Stimulated activated CD8-positive, alpha-beta memory T cell treated with anti-CD3 and anti-CD28 coated beads, Interleukin-7, amount 100 ng/mL, for 24 hours (primary cell): ENCODE measurements at regions not wholly inside any gene's neighbourhood (a gene's known extent, or its start where the extent isn't known, plus 50 kb on each side); places are given as distances from the start of the nearest gene placed in this dataset.
"Not testable (repeated sequence)": the region's sequence is repeated elsewhere in the genome, so short reads cannot be mapped to it uniquely, and the experiment has no call there.

ENCODE experiments used
- DNase-seq: peaks from one replicate; pipeline ENCODE4 v3.0.0-alpha.2; 2020; ENCODE audit warnings: low read depth

GRCh38 chr10:28445516-28445915, 87.4 kb upstream of the WAC start:
- DNase-seq: no peak

DNA sequence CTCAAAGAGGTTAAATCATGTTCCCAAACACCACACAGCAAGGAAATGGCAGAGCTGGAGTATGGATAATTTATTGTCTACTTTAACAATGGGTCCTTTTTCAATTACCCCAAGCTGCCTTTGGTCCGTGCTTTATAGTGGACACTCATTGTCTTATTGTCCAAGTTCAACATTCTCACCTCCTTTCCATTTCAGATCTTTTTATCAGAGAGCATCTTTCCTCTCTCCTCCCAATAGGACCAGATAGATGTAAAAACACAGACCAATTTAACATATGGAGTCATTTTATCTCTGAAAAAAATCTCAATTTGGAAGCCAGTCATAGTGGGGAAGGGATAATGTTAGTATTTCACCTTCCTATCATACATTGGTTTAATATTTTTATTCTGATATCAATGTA, 83.5 kb upstream of the WAC start:
- DNase-seq: no peak

DNA sequence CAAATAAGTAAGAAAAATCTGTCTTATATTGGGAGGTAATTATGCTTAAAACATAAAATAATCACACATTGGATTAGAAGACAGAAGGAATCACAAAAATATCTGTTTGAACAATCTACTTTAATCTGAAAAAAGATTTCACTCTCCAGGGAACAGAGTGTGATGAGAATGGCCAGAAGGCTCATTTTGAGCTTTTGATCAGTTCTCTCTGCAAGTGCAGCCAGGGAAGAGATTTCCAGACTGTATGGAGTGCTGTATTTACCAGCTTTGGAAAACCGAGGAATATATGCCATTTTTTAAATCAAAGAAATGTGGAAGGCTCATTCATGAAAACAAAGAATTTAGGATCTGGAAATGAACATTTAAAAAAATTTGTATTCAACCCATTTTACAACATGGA, 83.0 kb upstream of the WAC start:
- DNase-seq: no peak

DNA sequence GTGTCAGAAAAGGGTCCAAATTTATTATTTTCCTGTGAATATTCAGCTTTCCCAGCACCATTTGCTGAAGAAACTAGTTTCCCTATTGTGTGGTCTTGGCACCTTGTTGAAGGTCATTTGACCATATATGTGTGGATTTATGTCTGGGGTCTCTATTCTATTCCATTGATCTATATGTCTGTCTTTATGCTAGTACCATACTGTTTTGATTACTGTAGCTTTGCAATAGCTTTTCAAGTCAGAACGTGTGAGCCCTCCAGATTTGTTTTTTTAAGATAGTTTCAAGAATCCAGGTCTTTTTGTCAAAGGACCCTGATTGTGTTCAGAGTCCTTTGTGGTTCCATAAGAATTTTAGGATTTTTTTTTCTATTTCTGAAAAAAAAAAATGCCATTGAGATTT, 79.0 kb upstream of the WAC start:
- no peak for DNase-seq

- no peak for DNase-seq
These were observed 75.8 kb upstream of the WAC start for GRCh38 chr10:28457110-28457509.

DNA sequence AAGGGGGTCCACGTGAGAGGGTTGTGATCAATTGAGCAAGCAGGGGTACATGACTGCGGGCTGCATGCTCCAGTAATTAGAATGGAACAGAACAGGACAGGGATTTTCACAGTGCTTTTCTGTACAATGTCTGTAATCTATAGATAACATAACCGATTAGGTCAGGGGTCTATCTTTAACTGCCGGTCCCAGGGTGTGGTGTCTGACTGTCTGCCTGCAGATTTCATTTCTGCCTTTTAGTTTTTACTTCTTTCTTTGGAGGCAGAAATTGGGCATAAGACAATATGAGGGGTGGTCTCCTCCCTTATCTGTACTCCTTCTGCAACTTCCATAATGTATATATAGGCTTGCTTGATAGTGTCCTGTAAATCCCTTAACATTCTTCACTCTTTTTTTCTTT, 75.0 kb upstream of the WAC start:
- DNase-seq: not testable (repeated sequence)

DNA sequence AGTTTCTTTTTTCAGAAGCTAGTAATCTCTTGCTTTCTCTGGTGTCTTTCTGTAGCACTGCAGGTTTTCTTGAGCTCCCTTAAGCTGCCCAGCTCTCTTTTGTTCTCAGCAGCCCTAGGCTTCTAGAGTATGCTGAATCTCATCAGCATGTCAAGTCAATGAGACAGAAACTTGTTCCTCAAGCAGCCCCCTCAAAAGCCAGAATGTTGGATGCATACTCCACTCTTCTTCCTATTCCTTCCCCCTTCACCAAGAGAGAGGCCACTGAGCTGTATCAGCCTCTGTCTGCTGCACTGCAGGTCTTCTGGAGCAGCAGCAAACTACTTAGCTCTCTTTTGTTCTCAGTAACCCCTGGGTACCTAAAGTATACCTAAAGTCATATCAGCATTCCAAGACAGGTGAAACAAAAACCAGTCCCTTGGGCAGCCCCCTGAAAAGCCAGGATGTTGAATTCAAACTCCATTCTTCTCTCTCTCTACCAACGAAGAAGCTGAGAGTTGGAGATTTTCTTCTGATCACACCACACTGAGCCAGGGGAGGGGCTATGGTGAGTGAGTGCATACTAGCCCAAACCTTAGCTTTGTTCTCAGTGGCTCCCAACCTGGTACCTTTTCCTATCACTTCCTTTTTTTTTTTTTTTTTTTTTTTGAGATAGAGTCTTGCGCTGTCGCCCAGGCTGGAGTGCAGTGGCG, 73.3 kb upstream of the WAC start:
- no peak for DNase-seq

DNA sequence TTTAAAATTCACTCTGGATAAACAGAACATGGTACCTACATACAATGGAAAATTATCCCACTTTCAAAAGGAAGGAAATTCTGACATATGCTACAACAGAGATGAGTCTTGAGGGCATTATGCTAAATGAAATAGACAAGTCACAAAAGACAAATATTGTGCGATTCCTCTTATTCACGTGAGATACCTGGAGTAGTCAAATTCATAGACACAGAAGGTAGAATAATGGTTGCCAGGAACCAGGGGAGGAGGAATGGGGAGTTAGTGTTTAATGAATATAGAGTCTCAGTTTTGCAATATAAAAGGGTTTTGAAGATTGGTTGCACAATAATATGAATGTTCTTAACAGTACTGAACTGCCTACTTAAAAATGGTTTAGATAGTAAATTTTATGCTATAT, 69.8 kb upstream of the WAC start:
- DNase-seq: no peak

DNA sequence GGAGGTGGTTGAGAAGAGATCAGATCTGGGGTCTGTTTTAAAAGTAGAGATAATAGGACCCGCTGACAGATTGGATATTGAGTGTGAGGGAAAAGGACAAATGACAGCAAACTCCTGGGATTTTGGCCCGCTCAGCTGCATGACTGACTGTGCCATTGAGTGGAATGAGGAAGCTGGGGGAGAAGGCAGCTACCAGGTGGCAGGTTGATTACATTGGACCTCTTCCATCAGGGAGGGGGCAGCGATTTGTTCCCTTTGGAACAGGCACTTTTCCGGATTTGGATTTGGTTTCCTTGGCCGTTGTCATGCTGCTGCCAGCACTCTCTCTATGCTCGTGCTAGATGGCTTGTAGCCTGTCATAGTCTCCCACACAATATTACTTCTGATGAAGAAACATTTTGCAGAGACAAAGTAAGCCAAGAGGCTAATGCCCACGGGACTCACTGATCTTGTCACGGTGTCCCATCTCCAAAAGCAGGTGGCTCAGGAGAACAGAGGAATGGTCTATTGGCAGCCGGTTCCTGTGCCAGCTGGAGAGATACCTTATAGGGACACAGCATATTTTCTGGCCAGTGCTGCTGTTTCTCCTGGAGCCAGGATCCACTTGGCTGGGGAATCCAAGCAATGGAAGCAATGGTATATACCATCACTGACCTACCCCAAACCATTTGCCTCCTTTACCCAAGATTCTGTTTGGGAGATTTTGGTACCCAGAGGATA, 69.1 kb upstream of the WAC start:
- no peak for DNase-seq

GRCh38 chr10:28467615-28468014, 65.3 kb upstream of the WAC start:
- DNase-seq: no peak

- no peak for DNase-seq
These were observed 64.0 kb upstream of the WAC start for GRCh38 chr10:28468707-28469483.

DNA sequence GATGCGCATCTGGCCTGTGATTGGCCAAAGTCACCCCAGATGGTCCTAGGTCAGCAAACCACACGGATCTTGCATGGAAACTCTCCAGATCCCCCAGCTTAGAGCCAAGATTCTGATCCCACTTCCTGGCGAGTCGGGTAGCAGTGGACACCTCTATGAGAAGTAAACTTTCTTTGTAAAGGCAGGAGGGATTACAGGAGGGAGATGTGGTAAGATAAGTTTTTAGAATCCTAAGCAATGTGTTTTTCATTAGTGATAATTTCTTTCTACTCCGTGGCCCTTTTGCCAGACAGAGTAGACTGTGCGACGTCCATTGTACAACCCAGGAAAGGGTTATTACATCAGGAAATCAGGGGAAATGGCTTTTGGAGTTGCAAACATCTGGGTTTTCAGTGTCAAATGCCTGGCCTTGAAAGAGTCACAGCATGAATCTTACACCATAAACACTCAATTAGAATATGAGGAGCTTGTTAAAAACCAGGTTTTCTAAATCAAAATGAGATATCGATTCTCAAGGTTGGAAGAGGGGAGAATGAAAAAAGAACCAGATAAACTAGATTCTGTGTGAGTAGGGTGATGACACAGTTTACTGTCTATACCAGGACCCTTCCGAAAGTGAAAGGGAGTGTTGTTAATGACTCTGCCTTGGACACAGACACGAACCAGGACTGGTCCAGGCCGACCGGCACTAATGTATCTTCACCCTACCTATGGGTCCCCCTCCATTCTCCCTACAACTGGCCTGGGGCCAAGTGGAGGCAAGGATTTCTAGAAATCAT, 61.9 kb upstream of the WAC start:
- DNase-seq: no peak

DNA sequence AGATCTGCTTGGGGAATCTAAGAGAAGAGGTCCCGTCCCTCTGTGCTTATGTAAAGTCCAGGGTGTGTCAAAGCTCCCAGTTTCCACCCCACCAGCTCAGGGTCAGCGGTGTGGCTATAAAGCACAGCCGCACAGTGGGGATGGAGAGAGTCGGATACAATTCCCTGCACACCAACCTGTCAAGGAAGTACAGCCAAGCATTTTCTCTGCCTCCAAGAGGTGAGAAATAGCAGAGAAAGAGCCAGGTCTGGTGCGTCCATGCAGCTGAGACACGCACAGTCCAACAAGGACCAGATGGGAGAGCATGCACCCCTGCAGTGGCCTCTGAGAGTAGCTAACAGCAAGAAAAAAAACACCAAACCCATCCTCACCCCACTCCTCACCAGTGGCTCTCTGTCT, 61.3 kb upstream of the WAC start:
- DNase-seq: no peak

GRCh38 chr10:28478646-28479045, 54.3 kb upstream of the WAC start:
- DNase-seq: no peak

GRCh38 chr10:28479425-28479865, 53.5 kb upstream of the WAC start:
- no peak for DNase-seq

- no peak for DNase-seq
These were observed 52.8 kb upstream of the WAC start for GRCh38 chr10:28479927-28480627.

DNA sequence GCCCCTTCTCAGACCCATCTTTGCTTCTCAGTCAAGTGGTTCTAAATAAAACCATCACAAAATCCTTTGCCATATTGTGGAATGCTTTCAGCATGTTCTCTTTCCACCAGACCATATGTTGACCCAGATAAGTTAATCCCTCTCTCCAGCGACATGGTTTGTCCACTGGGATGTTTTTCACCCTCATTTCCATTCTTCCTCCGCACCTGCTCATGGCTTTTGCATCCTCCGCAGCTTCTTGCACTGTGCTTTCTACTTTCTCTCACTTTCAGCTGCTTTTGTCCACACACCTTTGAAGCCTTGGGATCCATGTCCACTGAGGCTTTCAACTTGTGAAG, 52.3 kb upstream of the WAC start:
- DNase-seq: no peak

DNA sequence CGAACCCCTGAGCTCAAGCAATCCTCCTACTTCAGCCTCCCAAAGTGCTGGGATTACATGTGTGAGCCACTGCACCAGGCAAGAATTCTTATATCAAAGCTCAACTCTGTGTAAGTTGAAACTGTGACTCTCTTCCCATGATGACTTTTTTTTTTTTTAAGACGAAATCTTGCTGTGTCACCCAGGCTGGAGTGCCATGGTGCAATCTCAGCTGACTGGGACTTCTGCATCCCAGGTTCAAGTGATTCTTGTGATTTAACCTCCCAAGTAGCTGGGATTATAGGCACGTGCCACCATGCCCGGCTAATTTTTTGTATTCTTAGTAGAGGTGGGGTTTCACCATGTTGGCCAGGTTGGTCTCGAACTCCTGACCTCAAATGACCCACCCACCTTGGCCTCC, 51.6 kb upstream of the WAC start:
- DNase-seq: not testable (repeated sequence)

- DNase-seq: no peak
These were observed 51.0 kb upstream of the WAC start for GRCh38 chr10:28481968-28482367.
